ENCODE measurements at regions not wholly inside any gene's neighbourhood (a gene's known extent, or its start where the extent isn't known, plus 50 kb on each side); places are given as distances from the start of the nearest gene placed in this dataset.

DNA sequence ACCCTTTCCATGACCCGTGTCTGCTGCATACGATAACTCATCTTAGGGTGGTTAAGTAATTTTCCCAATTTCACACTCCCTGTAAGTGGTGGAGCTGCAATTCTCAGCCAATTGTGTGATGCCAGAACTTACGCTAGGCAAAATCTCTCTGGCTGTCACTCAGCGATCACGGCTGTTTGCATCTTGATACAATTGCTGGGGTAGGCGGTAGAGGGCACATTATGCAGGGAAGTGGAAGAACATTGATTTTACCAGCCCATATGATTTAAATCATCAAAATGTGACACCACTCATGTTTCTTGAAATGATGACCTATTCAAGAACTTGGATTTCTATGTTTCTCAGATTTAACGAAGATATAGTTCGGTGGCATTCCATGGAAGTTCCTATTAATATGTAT, 108.7 kb upstream of the ADARB2 start:
- TF ChIP-seq POLR2A (IDR thresholded peaks at IDR 0.05; ENCODE audit: low read depth, low read length), result no peak
- TF ChIP-seq, protein P1, sequence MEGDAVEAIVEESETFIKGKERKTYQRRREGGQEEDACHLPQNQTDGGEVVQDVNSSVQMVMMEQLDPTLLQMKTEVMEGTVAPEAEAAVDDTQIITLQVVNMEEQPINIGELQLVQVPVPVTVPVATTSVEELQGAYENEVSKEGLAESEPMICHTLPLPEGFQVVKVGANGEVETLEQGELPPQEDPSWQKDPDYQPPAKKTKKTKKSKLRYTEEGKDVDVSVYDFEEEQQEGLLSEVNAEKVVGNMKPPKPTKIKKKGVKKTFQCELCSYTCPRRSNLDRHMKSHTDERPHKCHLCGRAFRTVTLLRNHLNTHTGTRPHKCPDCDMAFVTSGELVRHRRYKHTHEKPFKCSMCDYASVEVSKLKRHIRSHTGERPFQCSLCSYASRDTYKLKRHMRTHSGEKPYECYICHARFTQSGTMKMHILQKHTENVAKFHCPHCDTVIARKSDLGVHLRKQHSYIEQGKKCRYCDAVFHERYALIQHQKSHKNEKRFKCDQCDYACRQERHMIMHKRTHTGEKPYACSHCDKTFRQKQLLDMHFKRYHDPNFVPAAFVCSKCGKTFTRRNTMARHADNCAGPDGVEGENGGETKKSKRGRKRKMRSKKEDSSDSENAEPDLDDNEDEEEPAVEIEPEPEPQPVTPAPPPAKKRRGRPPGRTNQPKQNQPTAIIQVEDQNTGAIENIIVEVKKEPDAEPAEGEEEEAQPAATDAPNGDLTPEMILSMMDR (conservative IDR thresholded peaks at IDR 0.05; ENCODE audit: low read depth, low read length), result no peak
- TF ChIP-seq SMC3 (IDR thresholded peaks at IDR 0.05; ENCODE audit: low read depth, low read length), result no peak
- TF ChIP-seq MAFK (IDR thresholded peaks at IDR 0.05; ENCODE audit: low read depth, low read length), result no peak
- TF ChIP-seq RFX5 (IDR thresholded peaks at IDR 0.05; ENCODE audit: low read depth, low read length), result no peak
- TF ChIP-seq FOS (IDR thresholded peaks at IDR 0.05; ENCODE audit: low read depth, low read length), result no peak
- TF ChIP-seq MXI1 (IDR thresholded peaks at IDR 0.05; ENCODE audit: borderline replicate concordance, low read depth, low read length), result no peak
- TF ChIP-seq RAD21 (IDR thresholded peaks at IDR 0.05; ENCODE audit: low read length), result no peak
- no peak for TF ChIP-seq CHD1 (IDR thresholded peaks at IDR 0.05; ENCODE audit: low read depth, low read length)
- TF ChIP-seq NFE2L2 (IDR thresholded peaks at IDR 0.05; ENCODE audit: low read depth, low read length), result no peak
- TF ChIP-seq RCOR1 (IDR thresholded peaks at IDR 0.05; ENCODE audit: insufficient replicate concordance, low read length), result no peak
